Fibroblast of skin of back (primary cell): ENCODE measurements at regions not wholly inside any gene's neighbourhood (a gene's known extent, or its start where the extent isn't known, plus 50 kb on each side); places are given as distances from the start of the nearest gene placed in this dataset.
A peak's percentile ranks its signal among the peaks of the same experiment; 100 is the strongest.

Experiments used
- DNase-seq: peaks from one replicate; pipeline ENCODE4 v3.0.0-alpha.2; 2013

DNA sequence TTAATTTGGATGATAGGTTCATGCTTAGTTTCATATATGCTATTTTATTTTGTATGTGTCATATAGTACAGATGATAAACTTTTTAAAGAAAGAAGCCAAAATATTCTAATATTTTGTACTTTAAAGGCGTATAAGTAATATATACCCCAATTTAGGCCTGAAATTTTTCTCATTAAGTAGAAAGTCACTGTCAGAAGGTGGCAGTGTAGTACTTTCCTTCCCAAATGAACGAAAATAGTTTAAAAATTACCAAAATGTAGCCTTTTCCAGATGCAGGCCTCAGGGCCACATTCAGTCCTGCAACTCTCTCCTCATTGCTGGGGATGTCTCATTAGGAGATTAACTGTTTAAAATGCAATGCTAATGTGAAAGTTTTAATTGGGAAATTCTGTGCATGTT is 1263.6 kb downstream of the C4orf33 start:
- DNase-seq, result peak; percentile 37

DNA sequence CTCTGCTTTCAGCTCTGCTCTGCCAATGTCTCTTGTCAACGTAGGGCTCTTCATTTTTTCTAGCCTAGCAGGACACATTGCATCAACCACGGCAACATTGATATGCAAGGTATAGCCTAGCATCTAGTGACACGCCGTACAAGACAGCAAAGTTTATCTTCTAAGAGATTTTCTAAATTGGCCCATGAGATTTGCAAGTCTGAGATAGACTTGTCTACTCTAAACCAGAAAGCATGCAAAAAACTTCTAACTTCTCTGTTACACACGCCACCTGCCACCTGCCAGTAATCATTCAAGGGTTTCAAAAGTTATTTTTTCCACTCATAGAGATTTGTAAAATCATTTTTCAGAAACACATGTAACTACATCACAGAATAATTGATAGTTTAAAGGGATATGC is 1265.7 kb downstream of the C4orf33 start:
- DNase-seq, result no peak

DNA sequence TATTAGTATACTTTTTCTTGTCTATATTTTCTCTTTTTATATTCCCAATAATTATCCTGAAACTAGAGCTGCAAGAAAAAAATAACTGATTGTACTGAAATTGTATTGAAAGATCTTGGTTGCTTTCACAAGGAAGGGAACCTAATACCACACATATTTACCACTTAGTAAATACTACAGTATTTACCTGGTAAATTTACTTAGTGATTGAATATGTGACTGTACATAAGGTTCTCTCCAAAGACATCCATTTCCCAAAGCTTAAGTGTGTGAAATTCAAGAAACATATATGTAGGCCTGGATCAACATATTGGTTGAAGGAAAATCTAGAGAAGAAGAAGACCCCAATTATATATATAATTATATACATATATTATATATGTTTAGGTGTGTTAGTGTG is 1272.7 kb downstream of the C4orf33 start:
- DNase-seq, result no peak

DNA sequence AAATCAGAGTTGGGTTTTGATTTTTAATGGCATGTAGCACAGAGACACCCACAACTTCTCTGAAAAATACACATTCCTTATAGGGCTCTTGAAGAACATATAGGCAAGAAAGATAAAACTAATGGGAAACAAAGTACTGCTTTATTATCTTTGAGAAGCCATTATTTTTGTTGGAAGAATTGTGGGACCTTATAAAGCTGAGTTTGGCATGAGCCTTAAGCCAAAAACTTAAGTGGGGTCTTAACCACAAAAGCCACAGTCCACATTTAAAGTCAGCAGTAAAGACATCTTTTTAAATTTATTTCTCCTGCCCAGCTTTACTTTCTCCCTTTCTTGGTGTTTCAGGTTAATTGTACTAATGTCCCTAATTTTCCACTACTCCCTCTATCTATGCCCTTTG is 1297.3 kb downstream of the C4orf33 start:
- DNase-seq, result peak; percentile 51

DNA sequence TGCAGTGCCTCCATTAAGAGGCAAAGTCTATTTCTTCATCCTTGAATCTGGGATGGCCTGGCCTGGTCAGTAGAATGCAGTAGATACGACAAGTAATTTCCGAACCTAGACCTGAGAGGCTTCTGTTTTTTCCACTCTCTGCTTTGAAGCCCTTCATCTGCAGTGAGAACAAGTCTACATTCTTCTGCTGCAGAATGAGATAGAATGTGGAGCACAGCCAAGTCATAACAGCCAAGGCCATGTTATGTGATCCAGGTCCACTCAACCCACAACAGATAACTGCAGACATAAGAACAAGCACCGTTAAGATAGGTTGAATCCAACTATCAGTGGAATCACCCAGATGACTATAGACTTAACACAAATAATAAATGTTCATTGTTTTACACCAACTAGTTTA is 1297.7 kb downstream of the C4orf33 start:
- DNase-seq, result peak; percentile 47

DNA sequence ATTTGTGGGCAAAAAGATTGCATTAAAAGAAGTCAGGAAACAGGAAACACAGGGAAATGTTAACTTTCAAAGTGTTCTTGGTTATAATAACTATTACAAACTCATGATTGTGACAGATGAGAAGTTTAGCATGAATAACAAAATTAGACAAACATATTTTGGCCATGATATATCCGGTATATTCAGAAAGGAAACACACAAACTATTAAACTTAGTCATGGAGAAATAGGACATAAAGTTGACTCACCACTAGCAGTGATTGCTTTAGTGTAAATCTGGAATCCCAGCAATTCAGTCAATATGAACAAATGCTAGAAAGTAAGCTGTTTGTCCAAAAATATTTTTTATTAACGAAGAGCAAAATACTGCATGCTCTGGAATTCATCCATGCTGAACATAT is 1299.9 kb downstream of the C4orf33 start:
- peak; percentile 92 for DNase-seq

DNA sequence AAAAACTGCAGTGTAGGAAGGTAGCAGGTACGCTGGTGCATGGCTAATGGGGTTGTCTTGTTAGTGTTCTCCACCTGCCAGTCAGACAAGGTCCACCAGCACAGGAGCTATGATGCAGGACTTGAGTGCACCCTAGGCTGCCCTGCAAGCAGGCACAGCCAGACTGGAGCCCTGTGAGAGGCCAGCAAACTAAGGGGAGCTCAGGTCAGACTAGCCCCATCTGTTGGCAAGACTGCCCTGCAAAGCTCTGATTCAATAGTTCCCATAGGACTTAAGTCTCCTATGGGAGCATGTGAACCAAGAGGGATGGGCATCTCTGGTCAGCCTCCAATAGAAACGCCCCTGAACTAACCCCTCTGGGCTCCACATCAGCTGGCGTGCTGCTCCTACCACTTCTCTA is 1307.3 kb downstream of the C4orf33 start:
- no peak for DNase-seq

DNA sequence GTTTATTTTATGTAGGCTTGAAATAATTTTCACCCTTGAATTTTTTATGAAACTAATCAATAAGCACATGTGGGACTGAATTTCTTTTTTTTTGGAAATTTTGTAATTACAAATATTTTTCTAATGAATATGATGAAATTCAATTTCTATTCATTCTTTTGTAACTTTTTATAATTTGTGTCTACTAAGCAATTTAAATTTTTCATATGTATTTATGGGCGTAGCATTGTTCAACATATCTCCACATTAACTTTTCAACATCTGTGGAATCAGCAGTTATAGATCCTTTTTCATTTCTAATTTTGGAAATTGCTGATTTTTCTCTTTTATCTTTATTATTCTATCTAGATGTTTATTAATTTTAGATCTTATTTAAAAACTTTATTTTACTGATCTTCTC is 1320.3 kb downstream of the C4orf33 start:
- DNase-seq, result no peak

DNA sequence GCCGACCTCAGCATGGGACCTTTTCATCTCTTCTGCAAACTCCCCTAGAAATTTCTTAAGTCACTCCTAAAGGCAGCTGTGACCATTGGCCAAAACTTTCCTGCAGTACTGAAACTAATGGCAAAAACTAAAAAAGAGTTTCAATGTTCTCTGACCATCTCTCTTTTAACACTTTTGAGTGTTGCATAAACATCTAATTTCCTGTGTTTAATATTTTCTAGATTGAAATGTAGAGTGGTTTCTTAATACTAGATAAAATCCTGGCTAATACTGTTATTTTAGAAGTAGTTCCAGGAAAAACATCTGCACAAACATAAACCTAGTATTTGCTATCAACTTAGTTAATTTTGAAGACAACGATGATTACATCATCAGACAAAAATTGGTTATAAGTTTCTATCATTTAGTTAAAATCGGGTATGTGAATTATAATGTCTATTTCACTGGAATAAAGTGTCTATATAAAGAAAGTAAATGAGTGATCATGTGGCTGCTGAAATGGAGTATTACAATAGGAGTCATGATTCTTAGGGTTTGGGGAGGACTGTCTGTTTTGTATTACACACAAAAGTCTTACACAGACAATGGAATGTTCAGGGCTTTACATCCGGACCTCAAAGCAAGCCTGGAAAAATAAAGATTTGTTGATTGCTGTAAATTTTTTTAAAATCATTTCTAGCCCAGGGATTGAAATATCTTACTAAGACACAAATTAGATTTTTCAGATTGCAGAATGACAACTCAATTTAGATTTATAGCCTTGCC is 1323.4 kb downstream of the C4orf33 start:
- peak; percentile 41 for DNase-seq

DNA sequence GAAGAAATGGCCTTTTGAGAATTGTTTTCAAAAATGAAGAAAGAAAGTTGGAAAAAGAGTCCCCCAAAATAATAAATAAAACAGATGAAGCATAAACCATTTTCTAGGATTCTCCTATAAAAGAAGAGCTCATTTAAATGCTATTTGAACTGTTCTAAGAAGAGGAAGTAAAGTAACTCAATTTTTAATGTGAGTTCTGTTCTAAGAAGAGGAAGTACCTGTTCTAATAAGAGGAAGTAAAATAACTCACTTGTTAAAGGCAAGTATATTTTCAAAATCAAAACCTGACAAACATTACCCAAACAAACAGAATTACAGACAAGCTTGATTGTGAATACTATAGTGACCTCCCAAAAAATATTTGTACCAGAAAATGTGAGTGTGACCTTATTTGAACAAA is 1326.3 kb downstream of the C4orf33 start:
- DNase-seq, result no peak

DNA sequence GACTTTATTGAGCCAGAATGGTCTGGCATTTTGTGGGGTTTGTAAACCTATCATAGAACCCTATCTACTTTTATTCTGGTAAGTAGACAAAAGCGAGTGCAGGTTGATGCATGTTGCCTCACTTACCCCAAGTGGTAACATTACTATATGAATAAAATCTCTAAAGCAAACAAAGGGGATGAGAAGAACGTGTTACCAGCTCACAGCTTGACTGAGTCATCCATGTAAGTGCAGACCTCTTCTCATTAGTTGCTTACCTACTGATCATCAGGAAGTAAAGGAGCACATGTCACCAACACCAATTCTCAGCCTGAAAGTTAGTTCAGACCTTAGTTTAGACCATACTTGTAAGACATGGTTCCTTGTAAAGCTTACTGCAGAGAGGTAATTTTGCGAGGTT is 1328.3 kb downstream of the C4orf33 start:
- no peak for DNase-seq

DNA sequence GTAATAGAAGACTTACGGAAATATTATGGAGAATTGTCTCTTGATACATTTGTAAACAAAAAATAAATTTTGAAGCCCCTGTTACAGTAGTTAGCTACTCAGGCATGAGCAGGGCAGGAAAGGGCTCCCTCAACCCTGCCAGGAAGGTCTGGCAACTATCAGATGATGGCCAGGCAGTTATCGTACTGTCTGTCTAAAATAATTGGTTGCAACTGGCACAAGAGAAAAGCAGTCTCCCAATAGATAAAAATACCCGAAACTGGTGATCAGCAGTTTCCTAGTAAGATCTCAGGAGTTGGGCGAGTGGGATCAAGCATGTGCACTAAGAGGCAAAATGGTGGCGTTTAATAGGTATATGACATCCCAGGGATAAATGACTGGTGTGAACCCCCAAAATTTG is 1336.3 kb downstream of the C4orf33 start:
- DNase-seq, result no peak

DNA sequence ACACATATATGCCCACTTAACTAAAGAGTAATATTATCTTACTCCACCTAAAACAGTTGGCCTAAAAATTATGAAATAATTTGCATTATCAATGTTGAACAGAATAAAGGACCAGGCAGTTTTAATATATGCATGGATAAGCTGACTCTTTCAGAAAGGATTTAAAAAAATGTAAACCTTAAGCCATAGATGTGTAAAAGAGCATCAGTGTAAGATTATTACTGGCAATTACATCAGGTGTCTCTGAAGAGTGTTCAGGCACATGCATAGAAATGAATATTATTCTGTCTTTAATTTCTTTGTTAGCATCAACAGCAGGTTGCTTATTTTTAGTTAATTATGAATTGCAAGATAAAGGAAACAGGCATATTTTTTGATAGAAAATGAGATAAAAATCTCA is 1353.8 kb downstream of the C4orf33 start:
- no peak for DNase-seq

DNA sequence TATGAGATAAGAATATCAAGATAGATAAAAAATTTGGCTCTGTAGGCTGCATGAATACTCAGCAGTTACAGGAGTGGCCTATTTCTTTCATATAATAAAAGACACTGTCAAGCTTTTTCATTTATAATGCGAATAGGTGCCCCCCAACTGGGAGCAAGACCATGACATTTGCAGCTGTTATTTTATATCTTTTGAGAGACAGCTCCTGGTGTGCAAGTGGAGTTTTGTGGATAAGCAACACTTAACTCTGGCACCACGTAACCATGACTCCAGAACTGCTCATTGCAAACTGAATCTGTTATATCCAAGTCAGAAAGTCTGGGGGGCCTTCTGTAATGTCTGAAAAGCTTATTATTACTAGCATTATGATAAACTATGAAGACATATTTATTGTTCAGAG is 1372.4 kb downstream of the C4orf33 start:
- DNase-seq, result no peak

DNA sequence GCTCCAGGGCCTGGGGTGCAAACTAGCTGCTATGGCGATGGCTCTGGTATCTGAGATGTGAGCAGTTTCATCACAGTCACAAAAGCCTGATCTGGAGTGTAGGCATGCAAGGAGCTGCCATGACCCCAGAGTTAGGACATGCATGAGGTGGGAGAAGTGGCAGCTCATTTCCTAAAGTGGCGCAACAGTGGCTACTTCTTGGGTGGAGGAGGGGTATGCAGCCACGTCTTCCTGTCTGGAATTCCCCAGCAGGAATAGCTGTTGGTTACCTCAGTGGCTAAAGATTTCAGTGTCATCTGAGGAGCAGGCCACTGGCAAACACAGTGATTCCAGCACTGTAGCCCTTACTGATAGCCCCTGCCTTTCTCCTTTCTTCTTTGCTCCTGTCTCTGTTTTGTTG is 1382.5 kb downstream of the C4orf33 start:
- DNase-seq, result peak; percentile 58

DNA sequence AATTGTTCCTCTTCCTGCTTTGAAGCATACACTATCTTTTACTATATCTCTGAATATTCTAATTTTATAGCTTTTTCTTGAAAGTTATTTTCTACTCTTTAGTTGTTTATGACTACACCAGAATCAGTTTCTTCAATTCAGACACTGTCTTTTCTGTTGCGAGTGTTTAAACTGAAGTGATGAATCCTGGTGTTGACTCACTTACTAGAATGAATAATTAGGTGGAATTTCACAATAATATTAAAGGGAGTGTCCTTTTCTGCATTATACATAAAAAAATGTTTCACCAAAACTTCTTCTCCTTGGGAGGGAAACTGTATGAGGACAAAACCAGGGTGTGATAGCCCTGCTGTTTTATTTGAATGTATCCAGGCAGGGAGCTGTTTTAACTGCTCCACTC is 1383.1 kb downstream of the C4orf33 start:
- peak; percentile 16 for DNase-seq

DNA sequence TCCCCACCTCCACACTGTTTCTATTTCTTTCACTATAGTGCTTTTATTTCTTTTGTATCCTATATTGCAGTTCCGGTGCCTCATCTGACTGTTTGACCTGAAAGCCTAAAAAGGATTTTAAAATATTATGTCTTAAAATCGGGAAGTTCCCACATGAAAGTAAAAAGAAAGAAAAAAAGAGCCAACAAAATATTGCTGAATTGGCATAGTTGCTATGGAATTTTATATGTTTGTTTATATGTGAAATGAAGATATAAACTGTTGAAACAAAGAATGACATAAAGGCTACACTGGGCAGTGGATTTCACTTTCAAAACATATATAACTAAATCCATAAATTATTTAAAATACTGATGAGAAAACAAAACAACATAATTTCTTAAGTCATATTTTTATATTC is 1383.7 kb downstream of the C4orf33 start:
- DNase-seq, result no peak

DNA sequence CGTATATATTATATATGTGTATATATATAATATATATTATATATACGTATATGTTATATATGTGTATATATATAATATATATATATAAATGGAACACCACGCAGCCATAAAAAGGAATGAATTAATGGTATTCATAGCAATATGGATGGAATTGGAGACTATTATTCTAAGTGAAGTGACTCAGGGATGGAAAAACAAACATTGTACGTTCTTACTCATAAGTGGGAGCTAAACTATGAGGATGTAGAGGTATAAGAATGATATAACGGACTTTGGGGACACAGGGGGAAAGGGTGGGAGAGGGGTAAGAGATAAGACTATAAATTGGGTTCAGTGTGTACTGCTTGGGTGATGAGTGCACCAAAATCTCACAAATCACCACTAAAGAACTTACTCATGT is 1388.9 kb downstream of the C4orf33 start:
- DNase-seq, result peak; percentile 76

DNA sequence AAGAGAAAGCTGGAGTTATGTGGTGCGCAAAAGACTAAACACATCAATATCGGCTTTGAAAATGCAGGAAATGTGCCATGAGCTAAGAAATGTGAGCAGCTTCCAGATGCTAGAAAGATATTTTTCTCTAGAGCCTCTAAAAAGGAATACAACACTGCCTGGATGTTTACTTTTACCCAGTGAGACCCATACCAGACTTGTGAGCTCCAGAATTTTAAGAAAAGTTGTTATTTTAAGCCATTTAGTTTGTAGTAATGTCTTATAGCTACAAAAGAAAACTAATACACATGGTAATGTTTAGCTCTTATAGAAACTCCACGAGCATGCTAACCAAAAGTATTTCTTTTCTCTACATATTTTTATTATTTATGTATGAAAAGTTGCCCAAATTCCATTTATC is 1389.4 kb downstream of the C4orf33 start:
- peak; percentile 82 for DNase-seq

DNA sequence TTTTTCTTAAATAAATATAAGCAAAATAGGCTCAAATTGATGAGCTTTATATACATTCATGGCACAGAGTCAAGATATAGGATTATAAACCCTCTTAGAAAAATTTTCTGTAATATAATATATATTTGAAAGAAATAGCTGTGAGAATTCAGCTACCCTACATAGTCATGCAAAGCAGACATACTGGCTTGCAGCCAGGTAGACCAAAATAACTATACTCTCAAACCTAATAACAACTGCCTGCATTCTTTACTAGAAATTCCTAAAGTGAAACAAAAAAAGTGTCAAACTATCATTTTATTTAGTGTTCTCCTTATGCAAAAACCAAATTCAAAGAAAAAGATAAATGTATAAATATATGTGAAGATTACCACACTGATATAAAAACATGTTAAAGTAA is 1390.2 kb downstream of the C4orf33 start:
- DNase-seq, result peak; percentile 73

DNA sequence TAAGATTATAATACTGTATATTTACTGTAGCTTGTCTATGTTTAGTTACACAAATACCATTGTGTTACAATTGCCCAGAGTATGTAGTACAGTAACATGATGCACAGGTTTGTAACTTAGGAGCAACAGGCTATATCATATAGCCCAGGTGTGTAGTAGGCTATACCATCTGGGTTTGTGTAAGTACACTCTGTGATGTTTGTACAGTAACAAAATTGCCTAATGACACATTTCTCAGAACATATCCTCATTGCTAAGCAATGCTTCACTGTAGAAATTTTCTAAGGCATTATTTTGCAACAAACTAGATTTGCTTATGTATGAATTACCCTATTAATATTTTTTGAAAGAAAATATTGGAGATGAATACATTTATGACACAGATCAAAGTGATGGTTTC is 1390.9 kb downstream of the C4orf33 start:
- peak; percentile 2 for DNase-seq

DNA sequence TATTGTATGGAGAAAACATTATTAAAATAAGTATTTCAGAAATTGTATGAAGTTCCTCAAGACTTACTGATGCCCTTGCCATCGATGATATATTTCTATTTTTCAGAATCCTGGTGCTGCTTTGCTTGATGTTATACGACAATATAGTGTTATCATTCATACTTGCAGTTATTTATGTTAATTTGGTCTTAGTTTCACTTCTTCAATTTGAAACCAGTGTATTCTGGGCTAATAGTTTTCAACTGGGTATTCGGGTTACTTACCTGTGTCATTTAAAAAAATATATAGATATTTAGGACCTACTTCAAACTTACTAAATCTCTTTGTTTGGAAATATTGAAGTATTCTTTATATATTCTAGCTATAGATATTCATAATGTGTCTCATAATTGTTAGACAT is 1414.7 kb downstream of the C4orf33 start:
- no peak for DNase-seq

DNA sequence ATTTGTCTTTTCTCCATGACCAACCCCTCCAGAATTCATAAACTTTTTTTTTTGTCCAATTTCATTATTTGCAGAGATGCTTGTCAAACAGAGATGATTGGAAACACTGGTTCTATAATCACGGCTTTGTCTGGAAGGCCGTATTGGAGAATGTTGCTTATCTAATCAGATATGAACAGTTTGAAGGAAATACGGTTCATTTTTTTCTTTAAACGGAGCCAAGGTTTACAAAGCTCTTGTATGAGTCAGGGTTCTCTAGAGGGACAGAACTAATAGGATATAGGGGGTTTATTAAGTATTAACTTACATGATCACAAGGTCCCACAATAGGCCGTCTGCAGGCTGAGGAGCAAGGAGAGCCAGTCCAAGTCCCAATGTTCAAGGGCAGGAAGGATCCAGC is 1415.8 kb downstream of the C4orf33 start:
- DNase-seq, result no peak

DNA sequence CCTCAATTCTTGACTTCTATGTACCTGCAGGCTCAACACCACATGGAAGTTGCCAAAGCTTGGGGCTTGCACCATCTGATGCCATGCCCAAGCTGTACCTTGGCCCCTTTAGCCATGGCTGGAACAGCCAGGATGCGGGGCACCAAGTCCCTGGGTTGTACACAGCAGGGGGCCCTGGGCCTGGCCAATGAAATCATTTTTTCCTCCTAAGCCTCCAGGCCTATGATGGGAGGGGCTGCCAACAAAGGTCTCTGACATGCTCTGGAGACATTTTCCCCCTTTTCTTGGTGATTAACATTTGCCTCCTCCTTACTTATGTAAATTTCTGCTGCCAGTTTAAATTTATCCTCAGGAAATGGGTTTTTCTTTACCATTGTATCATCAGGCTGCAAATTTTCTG is 1428.1 kb downstream of the C4orf33 start:
- no peak for DNase-seq

DNA sequence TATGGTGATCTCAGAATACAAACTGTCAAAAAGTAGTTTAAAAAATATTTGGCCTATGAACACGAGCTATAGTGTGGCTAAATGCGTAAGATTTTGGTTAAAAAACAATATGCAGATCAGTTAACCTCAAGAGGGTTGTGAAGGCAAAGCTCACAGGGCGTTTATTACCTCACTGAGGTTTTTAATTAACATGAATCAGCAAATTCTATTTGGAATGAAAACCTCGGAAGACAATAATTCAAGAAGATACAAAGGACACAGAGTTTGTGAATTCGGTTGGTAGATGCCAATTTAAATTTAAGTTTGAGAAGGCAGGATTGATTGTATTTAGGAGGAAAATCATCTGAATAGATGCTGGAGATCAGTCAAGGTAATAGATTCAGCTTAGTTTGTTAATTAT is 1434.6 kb downstream of the C4orf33 start:
- no peak for DNase-seq
